CD4-positive, alpha-beta T cell treated with Interleukin-4 for 4 hours (primary cell): ENCODE measurements at regions not wholly inside any gene's neighbourhood (a gene's known extent, or its start where the extent isn't known, plus 50 kb on each side); places are given as distances from the start of the nearest gene placed in this dataset.

Experiments used
- DNase-seq: peaks from one replicate; pipeline ENCODE4 v3.0.0-alpha.2; 2020

- no peak for DNase-seq
Observed at GRCh38 chr20:10961651-10962288, 288.0 kb upstream of the JAG1 start.

DNA sequence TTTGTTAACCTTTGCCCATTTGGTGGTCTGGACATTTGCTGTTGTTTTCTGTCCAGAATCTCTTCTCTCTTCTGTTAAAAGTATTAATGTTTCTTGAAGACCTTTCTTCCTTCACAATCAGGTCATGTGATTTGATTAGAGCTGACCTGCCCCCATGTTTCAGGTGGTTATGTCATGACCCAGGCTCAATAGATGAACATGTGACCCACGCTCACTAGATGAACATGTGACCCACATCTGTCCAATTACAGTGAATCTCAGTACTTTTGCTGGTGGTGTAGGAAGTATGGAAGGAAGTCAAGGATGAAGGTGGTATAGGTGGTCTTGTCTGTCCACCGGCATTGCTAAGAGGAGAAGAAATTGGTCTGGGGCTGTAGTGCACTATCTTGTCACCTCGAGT is 289.1 kb upstream of the JAG1 start:
- no peak for DNase-seq

- no peak for DNase-seq
Observed at GRCh38 chr20:10963717-10964266, 290.0 kb upstream of the JAG1 start.

DNA sequence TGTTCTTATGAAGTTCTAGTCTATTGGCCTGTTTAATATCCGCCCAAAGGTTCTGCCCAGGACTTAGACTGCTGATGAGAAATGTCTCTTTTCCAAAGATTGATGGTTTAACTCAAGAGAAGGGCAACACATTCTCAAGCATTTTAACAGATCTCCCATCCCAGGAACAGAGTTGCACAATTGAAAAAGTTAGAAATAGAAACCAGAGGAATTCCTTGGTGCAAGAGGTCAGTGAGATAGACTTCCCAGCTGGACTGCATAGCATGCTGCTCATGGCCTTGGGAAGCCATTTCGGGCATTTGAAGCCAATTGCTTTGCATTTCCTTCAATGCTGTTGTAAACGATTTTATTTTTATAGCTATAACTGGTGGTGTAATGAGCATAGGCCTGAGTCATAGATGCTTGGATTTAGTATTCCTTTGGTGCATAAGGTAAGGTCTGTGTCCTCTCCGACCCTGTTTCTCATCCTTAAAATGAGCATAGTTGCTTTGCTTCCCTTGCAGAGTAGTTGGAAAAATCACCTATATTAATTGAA is 292.2 kb upstream of the JAG1 start:
- no peak for DNase-seq

- DNase-seq: no peak
Observed at GRCh38 chr20:10970109-10970508, 296.3 kb upstream of the JAG1 start.

- DNase-seq: no peak
Observed at GRCh38 chr20:10971096-10971495, 297.3 kb upstream of the JAG1 start.

DNA sequence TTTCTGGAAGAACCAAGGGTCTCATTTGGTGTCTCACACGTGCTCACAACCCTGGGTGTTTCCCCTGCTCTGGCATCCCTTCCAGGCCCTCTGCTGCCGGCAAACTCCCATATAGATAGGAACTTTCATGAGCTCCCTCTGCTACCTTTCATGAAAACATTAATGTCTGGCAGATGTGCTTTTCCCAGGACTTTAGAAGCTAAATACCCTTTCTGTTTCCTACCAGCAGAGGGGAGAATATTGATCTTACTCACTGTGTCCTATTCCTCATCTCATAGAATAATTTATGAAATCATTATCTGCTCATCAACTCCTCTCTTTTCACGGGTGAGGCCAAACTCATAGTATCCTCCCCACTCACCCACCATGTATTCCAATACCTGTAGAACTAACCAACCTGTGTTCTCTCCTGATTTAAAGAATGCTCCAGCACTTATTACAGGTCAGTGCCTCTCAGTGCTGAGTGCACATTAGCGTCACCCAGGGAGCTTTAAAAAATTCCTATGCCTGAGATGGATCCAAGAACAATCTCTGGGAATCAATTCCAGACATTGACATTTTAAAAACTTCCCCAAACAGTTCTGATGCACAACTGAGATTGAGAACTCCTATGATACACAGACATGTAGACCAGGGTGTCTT is 298.5 kb upstream of the JAG1 start:
- DNase-seq: no peak

DNA sequence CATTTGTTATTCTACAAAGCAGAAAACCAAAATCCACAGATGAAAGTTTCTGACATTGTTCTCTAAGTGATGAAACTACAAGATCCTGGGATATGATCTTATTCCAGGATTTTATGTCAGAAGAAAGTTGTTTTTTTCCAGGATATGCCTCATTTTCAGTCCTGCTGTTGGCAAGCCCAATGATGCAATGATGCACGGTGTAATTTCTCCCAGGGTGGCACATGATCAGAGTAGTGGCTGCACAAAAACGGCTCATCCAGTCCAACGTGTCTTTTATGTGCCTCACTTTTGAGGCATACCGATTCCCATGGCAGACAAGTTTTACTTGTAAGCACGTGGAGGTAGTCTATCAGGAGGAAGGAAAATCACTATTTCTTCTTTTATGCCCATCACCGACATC is 302.3 kb upstream of the JAG1 start:
- DNase-seq: no peak

- DNase-seq: no peak
Observed at GRCh38 chr20:10978019-10978702, 304.4 kb upstream of the JAG1 start.

DNA sequence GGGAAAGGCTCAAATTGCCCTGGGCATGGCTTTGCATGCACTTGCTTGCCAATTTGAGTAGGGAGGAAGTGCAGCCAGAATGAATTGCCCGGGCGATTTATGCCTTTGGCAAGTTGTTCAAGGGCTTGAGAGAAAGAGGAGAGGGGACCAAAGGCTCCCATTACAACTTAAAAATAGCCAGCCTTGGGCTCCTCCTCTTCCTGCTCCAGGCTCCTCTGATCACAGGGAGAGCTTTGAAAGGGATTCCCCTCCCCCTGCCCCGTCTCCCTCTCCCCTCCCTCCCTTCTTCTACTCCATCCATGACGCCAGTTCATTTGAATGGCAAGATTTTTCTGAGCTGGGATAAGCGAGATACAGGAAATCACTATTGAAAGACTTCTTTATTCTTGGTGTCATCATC is 304.9 kb upstream of the JAG1 start:
- no peak for DNase-seq

GRCh38 chr20:10982692-10983091 is 308.9 kb upstream of the JAG1 start:
- DNase-seq: no peak

DNA sequence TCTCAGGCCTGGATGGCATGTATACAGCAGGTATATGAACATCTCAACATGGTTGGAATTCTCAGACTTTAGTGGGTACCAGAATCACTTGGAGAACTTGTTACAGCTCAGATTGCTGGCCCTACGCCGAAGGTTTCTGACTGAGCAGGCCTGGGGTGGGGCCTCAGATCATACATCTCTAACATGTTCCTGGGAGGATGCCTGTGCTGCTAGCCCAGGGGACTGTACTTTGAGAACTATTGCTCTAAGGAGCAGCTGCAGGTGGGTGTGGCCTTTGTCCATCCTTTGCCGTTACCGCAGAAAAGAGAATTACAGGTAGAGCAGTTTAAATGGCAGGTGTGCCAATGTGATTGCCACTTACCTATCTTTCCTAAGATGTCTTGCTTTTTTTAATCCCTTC is 310.5 kb upstream of the JAG1 start:
- no peak for DNase-seq

GRCh38 chr20:10984913-10985312 is 311.1 kb upstream of the JAG1 start:
- no peak for DNase-seq

DNA sequence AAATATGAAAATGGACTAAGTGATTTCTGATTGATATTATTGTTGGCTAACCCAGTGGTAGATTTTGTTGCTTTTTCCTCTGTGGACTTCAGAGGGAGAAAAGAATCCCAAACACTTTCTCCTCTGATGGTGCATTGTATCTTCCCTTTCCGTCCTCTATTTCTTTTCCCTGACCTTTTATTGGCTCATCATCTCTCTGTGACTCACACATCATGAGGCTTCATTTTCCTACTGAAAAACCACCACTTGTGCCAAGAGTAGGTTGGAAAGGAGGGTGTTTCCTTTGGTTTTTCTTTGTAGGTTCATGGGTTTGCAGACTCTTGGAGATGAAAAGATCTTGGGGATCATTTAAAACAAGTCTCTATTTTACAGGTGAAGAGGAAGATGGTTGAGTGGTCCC is 311.7 kb upstream of the JAG1 start:
- DNase-seq: no peak

DNA sequence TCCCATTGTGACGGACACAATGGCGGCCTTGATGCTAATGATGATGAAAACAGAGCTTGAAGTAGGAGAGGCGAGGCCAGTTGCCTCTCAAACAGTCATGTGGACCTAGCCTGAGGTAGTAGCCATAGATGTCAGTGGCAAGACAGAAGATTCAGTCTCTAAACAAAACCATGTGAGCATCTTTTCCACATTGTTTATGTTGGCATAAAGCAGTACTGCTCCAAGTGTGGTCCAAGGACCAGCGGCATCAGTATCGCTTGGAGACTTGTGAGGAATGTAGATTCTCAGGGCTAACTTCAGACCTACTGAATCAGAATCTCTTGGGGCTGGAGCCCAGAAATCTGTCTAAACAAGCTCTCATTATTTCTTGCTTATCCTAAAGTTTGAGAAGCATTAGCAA is 312.8 kb upstream of the JAG1 start:
- DNase-seq: no peak

DNA sequence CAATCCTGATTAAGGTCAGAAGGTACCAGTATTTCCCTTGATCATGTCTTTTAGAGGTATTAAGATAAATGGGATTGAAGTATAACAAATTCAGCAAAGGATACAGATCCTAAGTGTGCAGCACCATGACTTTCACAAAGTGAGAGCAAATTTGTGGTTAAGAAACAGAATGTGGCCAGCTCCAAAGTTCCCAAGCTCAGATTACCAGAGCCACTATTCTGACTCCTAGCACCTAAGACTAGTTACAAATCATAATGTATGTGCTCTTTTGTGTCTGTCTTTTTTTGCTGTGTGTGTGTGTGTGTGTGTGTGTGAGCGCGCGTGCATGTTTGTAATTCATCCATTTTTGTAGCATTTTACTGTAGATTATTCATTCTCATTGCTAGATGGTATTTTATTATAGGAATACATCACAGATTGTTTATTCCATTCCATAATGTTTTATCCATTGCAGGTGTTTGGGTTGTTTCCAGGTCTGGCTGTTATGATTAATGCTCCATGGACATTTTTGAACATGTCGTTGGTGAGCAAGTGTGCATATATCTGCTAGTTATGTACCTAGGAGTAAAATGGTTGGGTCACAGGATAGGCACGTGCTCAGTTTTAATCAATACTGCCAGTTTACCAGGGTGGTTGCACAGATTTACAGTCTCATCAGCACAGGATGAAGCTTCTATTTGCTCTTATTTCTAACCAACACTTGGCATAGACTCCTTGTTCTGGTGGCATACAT is 314.0 kb upstream of the JAG1 start:
- DNase-seq: no peak

DNA sequence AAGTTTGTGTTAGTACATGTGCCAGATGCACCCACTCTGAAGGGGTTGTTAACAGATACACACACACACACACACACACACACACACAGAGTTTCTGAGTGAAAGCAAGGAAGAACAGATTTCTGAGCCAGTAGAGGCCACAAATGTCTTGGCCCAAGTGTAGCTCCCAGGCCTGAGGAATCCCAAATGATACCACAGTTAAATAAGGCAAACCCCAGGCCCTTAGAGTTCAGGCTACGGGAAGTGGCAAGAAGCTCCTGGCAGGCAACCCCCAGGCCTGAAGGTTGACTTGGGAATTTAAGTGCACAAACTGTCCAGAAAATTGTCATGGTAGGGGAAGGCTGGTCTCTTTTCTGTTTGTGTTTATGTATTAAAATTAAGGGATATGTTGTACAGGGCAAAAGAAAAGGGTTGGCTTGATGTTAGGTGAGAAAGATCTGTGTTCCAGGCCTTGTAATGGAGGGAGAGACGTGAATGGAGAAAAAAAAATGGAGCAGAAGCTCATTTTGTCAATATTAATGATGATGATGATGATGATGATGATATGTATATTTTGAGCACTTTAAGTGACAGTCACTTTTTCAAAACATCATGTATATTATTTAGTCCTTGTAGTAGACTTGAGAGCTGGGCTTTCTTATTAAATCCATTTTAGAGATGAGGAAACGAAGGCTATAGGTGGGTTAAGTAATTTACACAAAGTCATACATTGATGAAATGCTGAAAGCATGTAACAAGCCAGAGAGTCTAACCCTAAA is 317.0 kb upstream of the JAG1 start:
- DNase-seq: no peak

DNA sequence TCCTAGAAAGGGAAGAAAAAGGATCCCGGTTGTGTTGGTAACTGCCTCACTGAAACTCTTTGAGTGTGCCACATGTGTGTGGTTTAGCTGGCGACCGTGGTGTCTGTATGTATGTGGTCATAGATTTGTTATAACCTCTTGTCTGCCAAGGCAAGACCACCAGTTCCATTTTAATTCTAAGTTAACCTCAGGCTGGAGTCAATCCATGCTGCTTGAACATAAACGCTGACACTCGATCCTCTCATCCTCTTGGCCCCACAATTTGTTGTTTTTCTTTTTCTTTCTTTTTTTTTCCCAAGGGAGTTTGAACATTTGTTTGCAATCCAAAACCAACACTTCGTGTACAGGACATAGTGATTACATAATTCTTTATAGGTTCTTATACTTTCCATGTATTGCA is 318.9 kb upstream of the JAG1 start:
- no peak for DNase-seq

- no peak for DNase-seq
Observed at GRCh38 chr20:10994991-10995700, 321.3 kb upstream of the JAG1 start.

- no peak for DNase-seq
Observed at GRCh38 chr20:10998476-10998875, 324.7 kb upstream of the JAG1 start.

DNA sequence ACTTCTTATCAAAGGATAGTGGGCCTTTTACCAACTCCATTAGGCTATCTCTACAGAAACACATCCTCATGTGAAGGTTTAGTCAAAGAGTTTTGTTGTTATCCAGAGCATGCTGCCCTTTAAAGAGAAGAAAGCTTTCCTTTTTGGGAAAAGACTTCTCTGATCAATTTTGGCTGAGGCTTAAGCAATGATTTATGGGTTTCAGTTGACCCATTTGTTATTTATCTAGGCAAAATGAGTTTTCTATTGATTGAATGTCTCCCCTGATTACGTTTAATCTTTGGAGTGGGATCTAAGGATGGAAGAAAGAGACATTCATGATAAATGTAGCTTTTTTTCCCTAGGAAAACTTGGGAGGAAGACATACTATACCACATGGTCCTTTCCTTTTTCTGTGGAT is 326.6 kb upstream of the JAG1 start:
- no peak for DNase-seq

DNA sequence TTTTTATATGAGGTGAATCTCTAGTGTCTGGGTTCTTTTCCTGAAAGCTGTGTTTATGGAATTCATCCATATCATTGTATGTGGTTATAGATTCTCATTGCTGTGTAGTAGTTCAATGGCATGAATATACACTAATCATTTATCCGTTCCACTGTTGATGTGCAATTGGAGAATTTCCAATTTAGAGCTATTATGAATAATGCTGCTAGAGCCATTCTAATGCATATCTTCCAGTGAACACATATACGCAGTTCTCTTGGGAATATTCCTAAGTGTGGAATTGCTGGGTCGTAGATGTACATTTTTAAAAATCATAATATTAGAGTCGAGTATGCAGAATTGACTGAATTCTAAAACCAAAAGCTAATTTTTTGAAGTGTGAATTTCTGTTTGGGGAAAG is 327.5 kb upstream of the JAG1 start:
- DNase-seq: no peak
